ENCODE measurements at regions not wholly inside any gene's neighbourhood (a gene's known extent, or its start where the extent isn't known, plus 50 kb on each side); places are given as distances from the start of the nearest gene placed in this dataset.

DNA sequence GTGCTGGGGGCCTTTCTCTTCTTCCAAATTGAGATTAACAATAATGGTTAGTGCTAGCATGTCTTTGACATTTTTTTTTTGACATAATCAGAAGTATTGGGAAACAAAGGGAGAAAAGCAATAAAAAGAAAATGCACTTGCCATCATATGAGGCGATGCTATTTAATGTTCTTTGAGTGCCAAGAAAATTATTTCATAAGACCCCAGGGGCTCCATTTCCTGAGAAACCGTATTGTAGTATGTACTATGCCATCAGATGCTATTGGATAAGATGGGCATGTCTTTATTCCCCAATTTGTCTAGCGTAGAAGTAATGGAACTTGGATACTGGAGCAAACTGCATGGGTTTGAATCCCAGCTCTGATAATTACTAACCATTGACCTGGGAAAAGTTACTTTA, 408.9 kb downstream of the ADRA2A start:
- Histone ChIP-seq H3K4me1 (ENCODE audit: control insufficient read depth, insufficient read depth, low read length) (no peaks in the 10 kb centered on the region), H3K9me3 (ENCODE audit: control insufficient read depth, low read depth, low read length) (peaks cover 9% of the 10 kb centered on the region), H3K36me3 (ENCODE audit: control insufficient read depth, insufficient read depth, low read length) (no peaks in the 10 kb centered on the region), H3K27me3 (ENCODE audit: control insufficient read depth, insufficient read depth, low read length) (no peaks in the 10 kb centered on the region), H3K4me3 (ENCODE audit: low read length) (no peak overlapping the region), H3K27ac (ENCODE audit: low read length) (no peak overlapping the region)
- 88% methylated on average over 1 of the region's 3 CpGs for WGBS (ENCODE audit: insufficient coverage, low lambda C conversion rate)
- no peak for DNase-seq

DNA sequence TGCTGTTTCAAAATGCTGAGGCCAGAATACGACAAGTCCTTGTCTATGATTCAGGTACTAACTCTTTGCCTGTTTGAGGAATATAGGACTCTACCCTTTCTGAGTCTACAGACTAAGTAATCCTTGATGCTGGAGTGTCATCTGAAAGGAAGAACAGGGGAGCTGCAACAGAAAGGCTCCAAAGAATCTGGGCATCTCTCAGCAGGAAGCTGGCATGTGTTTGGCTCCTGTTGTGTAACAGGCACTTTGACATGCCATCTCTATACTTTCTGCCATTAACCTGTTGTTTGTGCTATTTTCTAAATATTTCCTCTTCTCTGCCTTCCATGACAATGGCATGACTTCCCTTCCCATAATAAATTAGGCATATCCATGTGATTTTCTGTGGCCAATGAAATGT, 409.5 kb downstream of the ADRA2A start:
- DNase-seq: no peak
- no peak overlapping the region for H3K27ac ChIP-seq (ENCODE audit: low read length)
- peaks cover 13% of the 10 kb centered on the region for H3K9me3 ChIP-seq (ENCODE audit: control insufficient read depth, low read depth, low read length)
- no peaks in the 10 kb centered on the region for H3K27me3 ChIP-seq (ENCODE audit: control insufficient read depth, insufficient read depth, low read length)
- no peaks in the 10 kb centered on the region for H3K4me1 ChIP-seq (ENCODE audit: control insufficient read depth, insufficient read depth, low read length)
- WGBS (ENCODE audit: insufficient coverage, low lambda C conversion rate): no CpG with 5 or more reads among the region's 1 CpG
- no peaks in the 10 kb centered on the region for H3K36me3 ChIP-seq (ENCODE audit: control insufficient read depth, insufficient read depth, low read length)
- H3K4me3 ChIP-seq (ENCODE audit: low read length): no peak overlapping the region

DNA sequence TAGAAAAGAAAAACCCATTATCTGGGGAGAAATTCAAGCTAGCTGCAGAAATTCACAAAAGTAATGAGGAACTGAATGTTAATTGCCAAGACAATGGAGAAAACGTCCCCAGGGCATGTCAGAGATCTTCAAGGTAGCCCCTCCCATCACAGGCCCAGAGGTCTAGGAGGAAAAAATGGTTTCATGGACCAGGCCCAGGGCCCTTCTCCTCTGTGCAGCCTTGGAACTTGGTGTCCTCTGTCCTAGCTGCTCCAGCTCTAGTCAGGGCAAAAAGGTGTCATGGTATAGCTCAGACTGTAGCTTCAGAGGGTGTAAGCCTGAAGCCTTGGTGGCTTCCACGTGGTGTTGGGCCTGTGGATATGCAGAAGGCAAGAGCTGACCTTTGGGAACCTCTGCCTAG, 411.8 kb downstream of the ADRA2A start:
- peaks cover 14% of the 10 kb centered on the region for H3K9me3 ChIP-seq (ENCODE audit: control insufficient read depth, low read depth, low read length)
- H3K4me1 ChIP-seq (ENCODE audit: control insufficient read depth, insufficient read depth, low read length): no peaks in the 10 kb centered on the region
- no CpG with 5 or more reads among the region's 2 CpGs for WGBS (ENCODE audit: insufficient coverage, low lambda C conversion rate)
- H3K4me3 ChIP-seq (ENCODE audit: low read length): no peak overlapping the region
- H3K27ac ChIP-seq (ENCODE audit: low read length): no peak overlapping the region
- no peak for DNase-seq
- no peaks in the 10 kb centered on the region for H3K27me3 ChIP-seq (ENCODE audit: control insufficient read depth, insufficient read depth, low read length)
- H3K36me3 ChIP-seq (ENCODE audit: control insufficient read depth, insufficient read depth, low read length): no peaks in the 10 kb centered on the region

DNA sequence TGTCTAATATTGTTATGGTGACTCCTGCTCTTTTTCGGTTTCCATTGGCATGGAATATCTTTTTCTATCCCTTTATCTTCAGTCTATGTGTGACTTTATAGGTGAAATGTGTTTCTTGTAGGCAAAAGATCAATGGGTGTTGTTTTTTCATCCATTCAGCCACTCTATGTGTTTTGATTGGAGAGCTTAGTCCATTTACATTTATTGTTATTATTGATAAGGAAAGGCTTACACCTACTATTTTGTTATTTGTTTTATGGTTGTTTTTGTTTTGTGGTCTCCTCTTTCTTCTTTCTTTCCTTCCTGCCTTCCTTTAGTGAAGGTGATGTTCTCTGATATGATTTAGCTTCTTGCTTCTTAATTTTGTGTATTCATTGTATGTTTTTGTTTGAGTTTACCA, 414.3 kb downstream of the ADRA2A start:
- WGBS (ENCODE audit: insufficient coverage, low lambda C conversion rate): 100% methylated on average over 1 of the region's 1 CpG
- no peak overlapping the region for H3K27ac ChIP-seq (ENCODE audit: low read length)
- no peaks in the 10 kb centered on the region for H3K27me3 ChIP-seq (ENCODE audit: control insufficient read depth, insufficient read depth, low read length)
- no peaks in the 10 kb centered on the region for H3K4me1 ChIP-seq (ENCODE audit: control insufficient read depth, insufficient read depth, low read length)
- DNase-seq: no peak
- peaks cover 14% of the 10 kb centered on the region for H3K9me3 ChIP-seq (ENCODE audit: control insufficient read depth, low read depth, low read length)
- no peak overlapping the region for H3K4me3 ChIP-seq (ENCODE audit: low read length)
- H3K36me3 ChIP-seq (ENCODE audit: control insufficient read depth, insufficient read depth, low read length): no peaks in the 10 kb centered on the region

DNA sequence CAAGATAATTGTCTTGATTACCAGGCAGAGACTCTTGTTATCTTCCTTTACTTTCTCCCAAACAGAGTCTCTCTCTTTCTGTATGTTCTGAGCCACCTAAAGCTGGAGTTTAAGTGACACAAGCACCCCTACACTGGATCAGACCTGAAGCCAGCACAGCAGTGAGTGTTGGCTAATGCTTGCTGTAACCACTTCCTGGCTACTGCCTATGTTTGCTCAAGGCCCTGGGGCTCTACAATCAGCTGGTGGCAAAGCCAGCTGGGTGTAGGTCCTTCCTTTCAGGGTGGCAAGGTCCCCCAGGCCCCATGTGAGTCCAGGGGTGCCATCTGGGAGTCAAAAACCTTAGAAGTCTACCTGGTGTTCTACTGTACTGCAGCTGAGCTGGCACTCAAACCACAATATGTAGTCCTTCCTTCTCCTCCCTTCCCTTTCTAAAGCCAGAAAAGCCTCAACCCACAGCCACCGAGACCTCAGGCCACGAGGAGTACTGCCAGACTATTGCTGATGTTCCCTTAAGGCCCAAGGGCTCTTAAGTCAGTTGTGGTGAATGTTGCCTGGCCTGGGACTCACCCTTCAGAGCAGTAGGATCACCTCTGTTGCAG, 416.3 kb downstream of the ADRA2A start:
- Histone ChIP-seq H3K4me3 (ENCODE audit: low read length) (no peak overlapping the region), H3K9me3 (ENCODE audit: control insufficient read depth, low read depth, low read length) (peaks cover 14% of the 10 kb centered on the region), H3K27me3 (ENCODE audit: control insufficient read depth, insufficient read depth, low read length) (no peaks in the 10 kb centered on the region), H3K27ac (ENCODE audit: low read length) (no peak overlapping the region), H3K36me3 (ENCODE audit: control insufficient read depth, insufficient read depth, low read length) (no peaks in the 10 kb centered on the region), H3K4me1 (ENCODE audit: control insufficient read depth, insufficient read depth, low read length) (no peaks in the 10 kb centered on the region)
- DNase-seq: no peak
- no CpG with 5 or more reads among the region's 2 CpGs for WGBS (ENCODE audit: insufficient coverage, low lambda C conversion rate)

DNA sequence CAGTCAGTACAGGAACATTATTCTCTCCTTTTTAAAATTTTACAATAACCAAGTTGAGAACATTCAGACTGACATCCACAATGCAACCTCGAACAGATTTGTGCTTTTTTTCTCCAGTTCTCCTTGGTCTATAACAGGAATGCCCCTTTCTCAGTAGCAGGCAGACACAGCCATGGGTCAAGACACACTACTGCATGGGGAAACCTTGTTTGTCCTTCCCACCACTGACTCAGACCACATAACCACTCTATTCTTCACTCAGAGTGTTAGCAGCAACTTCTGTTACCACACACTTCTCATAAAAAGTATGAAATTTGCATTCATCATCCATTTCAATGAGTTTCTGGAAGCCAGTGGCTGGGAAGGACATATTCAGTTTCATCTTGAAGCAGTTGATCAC, 421.7 kb downstream of the ADRA2A start:
- Histone ChIP-seq H3K9me3 (ENCODE audit: control insufficient read depth, low read depth, low read length) (no peaks in the 10 kb centered on the region), H3K4me1 (ENCODE audit: control insufficient read depth, insufficient read depth, low read length) (no peaks in the 10 kb centered on the region), H3K36me3 (ENCODE audit: control insufficient read depth, insufficient read depth, low read length) (no peaks in the 10 kb centered on the region), H3K4me3 (ENCODE audit: low read length) (no peak overlapping the region), H3K27ac (ENCODE audit: low read length) (no peak overlapping the region), H3K27me3 (ENCODE audit: control insufficient read depth, insufficient read depth, low read length) (no peaks in the 10 kb centered on the region)
- no CpG with 5 or more reads among the region's 1 CpG for WGBS (ENCODE audit: insufficient coverage, low lambda C conversion rate)
- no peak for DNase-seq

DNA sequence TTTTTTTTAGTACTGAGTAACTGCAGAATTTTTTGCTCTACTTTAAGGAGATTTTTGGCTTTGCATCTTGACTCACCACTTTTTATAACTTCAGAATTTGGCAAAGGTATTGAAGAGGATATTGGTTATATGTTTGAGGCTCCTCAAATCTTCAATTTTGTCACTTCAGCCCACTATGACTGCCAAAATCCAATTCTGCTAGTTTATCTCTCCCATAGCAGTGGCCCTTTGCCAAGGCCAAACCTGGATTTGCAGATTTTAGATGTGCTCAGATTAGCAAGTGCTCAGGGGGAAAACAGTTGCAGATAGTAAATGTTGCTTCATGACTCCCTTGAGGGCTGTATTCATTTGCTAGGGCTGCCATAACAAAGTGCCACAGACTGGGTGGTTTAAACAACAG, 427.5 kb downstream of the ADRA2A start:
- Histone ChIP-seq H3K4me1 (ENCODE audit: control insufficient read depth, insufficient read depth, low read length) (no peaks in the 10 kb centered on the region), H3K27ac (ENCODE audit: low read length) (no peak overlapping the region), H3K4me3 (ENCODE audit: low read length) (no peak overlapping the region), H3K27me3 (ENCODE audit: control insufficient read depth, insufficient read depth, low read length) (no peaks in the 10 kb centered on the region), H3K9me3 (ENCODE audit: control insufficient read depth, low read depth, low read length) (no peaks in the 10 kb centered on the region), H3K36me3 (ENCODE audit: control insufficient read depth, insufficient read depth, low read length) (no peaks in the 10 kb centered on the region)
- DNase-seq: no peak

DNA sequence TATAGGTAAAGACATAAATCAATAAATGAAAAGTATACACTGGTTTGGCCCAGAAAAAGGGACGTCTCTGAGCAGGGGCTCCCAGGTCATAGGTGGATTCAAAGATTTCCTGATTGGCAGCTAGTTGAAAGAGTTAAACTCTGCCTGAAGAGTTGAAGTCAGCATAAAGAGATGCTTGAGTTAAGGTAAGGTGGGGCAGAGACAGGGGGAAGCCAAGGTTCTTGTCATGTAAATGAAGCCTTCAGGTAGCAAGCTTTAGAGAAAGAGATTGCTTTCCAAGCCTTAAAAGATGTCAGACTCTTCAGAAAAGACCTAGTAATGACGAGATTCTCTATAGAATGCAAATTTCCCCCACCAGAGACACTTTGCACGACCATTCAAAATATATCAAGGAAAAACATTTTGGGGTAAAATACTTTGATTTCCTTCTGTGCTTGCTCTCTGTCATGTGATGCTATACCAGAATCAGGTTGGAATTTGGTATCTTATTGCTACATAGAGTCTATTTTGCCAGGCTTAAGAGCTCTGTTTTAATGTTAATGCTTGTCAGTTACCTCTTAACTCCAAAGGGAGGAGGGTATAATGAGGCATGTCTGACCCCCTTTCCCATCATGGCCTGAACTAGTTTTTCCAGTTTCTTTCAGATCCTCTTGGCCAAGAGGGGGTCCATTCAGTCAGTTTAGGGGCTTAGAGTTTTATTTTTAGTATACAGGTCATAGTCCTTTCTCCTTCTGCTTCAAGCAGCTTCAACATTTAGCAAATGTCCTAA, 429.6 kb downstream of the ADRA2A start:
- Histone ChIP-seq H3K27me3 (ENCODE audit: control insufficient read depth, insufficient read depth, low read length) (no peaks in the 10 kb centered on the region), H3K4me3 (ENCODE audit: low read length) (no peak overlapping the region), H3K36me3 (ENCODE audit: control insufficient read depth, insufficient read depth, low read length) (no peaks in the 10 kb centered on the region), H3K27ac (ENCODE audit: low read length) (no peak overlapping the region), H3K4me1 (ENCODE audit: control insufficient read depth, insufficient read depth, low read length) (no peaks in the 10 kb centered on the region), H3K9me3 (ENCODE audit: control insufficient read depth, low read depth, low read length) (no peaks in the 10 kb centered on the region)
- DNase-seq: no peak
- no CpG with 5 or more reads among the region's 3 CpGs for WGBS (ENCODE audit: insufficient coverage, low lambda C conversion rate)

DNA sequence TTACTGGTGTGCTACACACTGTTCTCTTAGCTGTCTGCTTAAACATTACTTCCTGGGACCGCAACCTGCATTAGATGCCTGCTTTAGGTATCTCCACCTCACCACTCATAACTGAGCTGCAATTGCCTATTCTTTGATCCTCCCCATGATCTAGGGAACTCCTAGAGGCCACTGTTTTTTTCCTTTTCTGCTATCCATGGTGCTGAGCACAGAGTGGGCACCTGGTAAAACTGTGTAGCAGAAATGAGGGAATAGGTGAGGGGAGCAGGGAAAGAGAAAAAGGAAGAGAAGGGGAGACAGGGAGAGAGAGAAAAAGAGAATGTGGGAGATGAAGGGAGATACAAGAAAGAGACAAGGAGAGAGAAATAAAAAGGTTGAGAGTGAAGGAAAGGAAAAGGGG, 434.9 kb downstream of the ADRA2A start:
- no peaks in the 10 kb centered on the region for H3K9me3 ChIP-seq (ENCODE audit: control insufficient read depth, low read depth, low read length)

DNA sequence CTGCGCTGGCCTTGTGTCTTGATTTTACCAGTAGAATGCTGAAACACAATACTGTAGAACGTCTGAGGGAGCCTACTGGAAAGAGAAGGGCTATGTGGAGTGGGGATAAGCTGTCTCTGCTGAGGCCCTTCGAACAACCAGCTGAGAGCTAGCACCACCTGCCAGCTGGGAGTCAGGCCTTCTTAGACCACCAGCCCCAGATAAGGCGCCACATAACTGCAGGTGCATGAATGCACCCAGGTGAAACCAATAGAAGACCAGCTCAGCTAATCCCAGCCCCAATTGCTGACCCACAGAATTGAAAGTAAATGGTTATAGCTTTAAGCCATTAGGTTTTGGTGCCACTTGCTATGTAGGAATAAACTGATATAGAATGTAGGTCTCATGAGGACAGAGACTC, 438.4 kb downstream of the ADRA2A start:
- no peak for DNase-seq
- Histone ChIP-seq H3K9me3 (ENCODE audit: control insufficient read depth, low read depth, low read length) (no peaks in the 10 kb centered on the region), H3K27ac (ENCODE audit: low read length) (no peak overlapping the region), H3K4me1 (ENCODE audit: control insufficient read depth, insufficient read depth, low read length) (no peaks in the 10 kb centered on the region), H3K36me3 (ENCODE audit: control insufficient read depth, insufficient read depth, low read length) (no peaks in the 10 kb centered on the region), H3K27me3 (ENCODE audit: control insufficient read depth, insufficient read depth, low read length) (no peaks in the 10 kb centered on the region), H3K4me3 (ENCODE audit: low read length) (no peak overlapping the region)
- no CpG with 5 or more reads among the region's 4 CpGs for WGBS (ENCODE audit: insufficient coverage, low lambda C conversion rate)

More for the DNA sequence above, 434.9 kb downstream of the ADRA2A start:
- H3K4me1 ChIP-seq (ENCODE audit: control insufficient read depth, insufficient read depth, low read length): no peaks in the 10 kb centered on the region
- WGBS (ENCODE audit: insufficient coverage, low lambda C conversion rate): no CpG with 5 or more reads among the region's 1 CpG
- no peaks in the 10 kb centered on the region for H3K36me3 ChIP-seq (ENCODE audit: control insufficient read depth, insufficient read depth, low read length)
- no peak overlapping the region for H3K4me3 ChIP-seq (ENCODE audit: low read length)
- no peaks in the 10 kb centered on the region for H3K27me3 ChIP-seq (ENCODE audit: control insufficient read depth, insufficient read depth, low read length)
- no peak for DNase-seq
- H3K27ac ChIP-seq (ENCODE audit: low read length): no peak overlapping the region

DNA sequence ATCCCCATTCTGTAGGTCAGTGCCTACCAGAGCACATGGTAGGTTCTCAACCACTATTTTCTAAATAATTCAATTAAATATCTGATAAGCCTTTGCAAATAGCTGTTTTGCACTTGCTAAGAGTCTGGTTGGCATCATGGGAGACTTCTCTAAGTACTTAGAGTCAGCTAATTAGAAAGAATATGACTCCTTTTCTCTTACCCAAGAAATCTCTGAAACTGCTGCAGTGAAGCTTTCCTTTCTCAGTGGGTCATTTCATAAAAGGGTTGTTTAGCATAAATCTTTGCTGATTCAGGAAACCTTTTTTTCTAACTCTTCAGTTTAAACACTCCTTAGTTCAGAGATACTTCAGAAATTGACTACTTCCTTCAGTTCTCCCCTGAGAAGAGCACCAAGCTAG, 438.9 kb downstream of the ADRA2A start:
- H3K27ac ChIP-seq (ENCODE audit: low read length): no peak overlapping the region
- H3K9me3 ChIP-seq (ENCODE audit: control insufficient read depth, low read depth, low read length): no peaks in the 10 kb centered on the region
- H3K27me3 ChIP-seq (ENCODE audit: control insufficient read depth, insufficient read depth, low read length): no peaks in the 10 kb centered on the region
- DNase-seq: no peak
- H3K4me3 ChIP-seq (ENCODE audit: low read length): no peak overlapping the region
- no peaks in the 10 kb centered on the region for H3K4me1 ChIP-seq (ENCODE audit: control insufficient read depth, insufficient read depth, low read length)
- no peaks in the 10 kb centered on the region for H3K36me3 ChIP-seq (ENCODE audit: control insufficient read depth, insufficient read depth, low read length)
